ENCODE measurements at regions not wholly inside any gene's neighbourhood (a gene's known extent, or its start where the extent isn't known, plus 50 kb on each side); places are given as distances from the start of the nearest gene placed in this dataset.
"Not testable (repeated sequence)": the region's sequence is repeated elsewhere in the genome, so short reads cannot be mapped to it uniquely, and the experiment has no call there.

GRCh38 chr20:29878777-29879442 is 1378.6 kb upstream of the DEFB115 start:
- H3K4me1 ChIP-seq (ENCODE audit: control insufficient read depth, low read depth, low read length) = no peaks in the 10 kb centered on the region
- H3K56ac ChIP-seq (ENCODE audit: low read length) = no peak overlapping the region
- no peak overlapping the region for H3K9ac ChIP-seq (ENCODE audit: low read length)
- no peaks in the 10 kb centered on the region for H3K27me3 ChIP-seq (ENCODE audit: insufficient read depth, low read length, poor library complexity)
- no peak for DNase-seq
- H4K8ac ChIP-seq (ENCODE audit: low read depth, low read length) = no peak overlapping the region
- no peak overlapping the region for H2BK15ac ChIP-seq (replicated peaks; ENCODE audit: low read depth)
- no peak overlapping the region for H4K5ac ChIP-seq (ENCODE audit: low read length)
- H2BK5ac ChIP-seq (ENCODE audit: low read length) = no peak overlapping the region
- H3K79me2 ChIP-seq (ENCODE audit: control insufficient read depth, insufficient read depth, low read length) = no peaks in the 10 kb centered on the region
- H3K4me3 ChIP-seq (ENCODE audit: low read length) = peak overlapping the region; percentile 34
- H3K36me3 ChIP-seq (ENCODE audit: control insufficient read depth, insufficient read depth, low read length) = no peaks in the 10 kb centered on the region
- no peak overlapping the region for H3K23ac ChIP-seq (ENCODE audit: low read length)
- no peaks in the 10 kb centered on the region for H3K79me1 ChIP-seq (ENCODE audit: low read length)
- H3K18ac ChIP-seq (ENCODE audit: low read length) = no peak overlapping the region
- H3K27ac ChIP-seq (ENCODE audit: low read depth, low read length) = no peak overlapping the region
- no CpG with 5 or more reads among the region's 24 CpGs for whole genome bisulfite sequencing (ENCODE audit: extremely low coverage, insufficient coverage, low lambda C conversion rate)
- no peak overlapping the region for H3K4ac ChIP-seq (ENCODE audit: low read depth, low read length)
- H2AK5ac ChIP-seq (ENCODE audit: low read length) = no peak overlapping the region
- H3K4me2 ChIP-seq (ENCODE audit: low read length) = no peak overlapping the region
- no peak overlapping the region for H2BK120ac ChIP-seq (ENCODE audit: low read depth, low read length)

DNA sequence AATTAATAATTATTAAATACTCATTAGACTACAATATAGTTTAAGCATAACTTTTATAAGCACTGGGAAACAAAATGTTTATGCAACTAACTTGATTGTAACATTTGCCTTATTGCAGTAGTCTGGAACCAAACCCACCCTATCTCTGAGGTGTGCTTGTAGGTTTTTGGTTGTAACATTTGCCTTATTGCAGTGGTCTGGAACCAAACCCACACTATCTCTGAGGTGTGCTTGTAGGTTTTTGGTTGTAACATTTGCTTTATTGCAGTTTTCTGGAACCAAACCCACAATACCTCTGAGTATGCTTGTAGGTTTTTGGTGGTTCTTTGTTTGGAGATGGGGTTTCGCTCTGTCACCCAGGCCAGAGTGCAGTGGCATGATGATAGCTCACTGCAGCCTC is 1376.4 kb upstream of the DEFB115 start:
- not testable (repeated sequence) for H2AK5ac ChIP-seq (ENCODE audit: low read length); H4K5ac ChIP-seq (ENCODE audit: low read length); H2BK15ac ChIP-seq (replicated peaks; ENCODE audit: low read depth); H3K4me3 ChIP-seq (ENCODE audit: low read length); H3K4me2 ChIP-seq (ENCODE audit: low read length); H3K27me3 ChIP-seq (ENCODE audit: insufficient read depth, low read length, poor library complexity); H3K79me2 ChIP-seq (ENCODE audit: control insufficient read depth, insufficient read depth, low read length); H3K56ac ChIP-seq (ENCODE audit: low read length); H3K23ac ChIP-seq (ENCODE audit: low read length); H3K4ac ChIP-seq (ENCODE audit: low read depth, low read length); H3K79me1 ChIP-seq (ENCODE audit: low read length); H3K27ac ChIP-seq (ENCODE audit: low read depth, low read length); H3K9ac ChIP-seq (ENCODE audit: low read length); H2BK120ac ChIP-seq (ENCODE audit: low read depth, low read length); H3K4me1 ChIP-seq (ENCODE audit: control insufficient read depth, low read depth, low read length); H4K8ac ChIP-seq (ENCODE audit: low read depth, low read length); H3K18ac ChIP-seq (ENCODE audit: low read length); H2BK5ac ChIP-seq (ENCODE audit: low read length); DNase-seq; H3K36me3 ChIP-seq (ENCODE audit: control insufficient read depth, insufficient read depth, low read length)
- no CpG with 5 or more reads among the region's 1 CpG for WGBS (ENCODE audit: extremely low coverage, insufficient coverage, low lambda C conversion rate)

- not testable (repeated sequence) for H2BK120ac ChIP-seq (ENCODE audit: low read depth, low read length); H4K8ac ChIP-seq (ENCODE audit: low read depth, low read length); H3K36me3 ChIP-seq (ENCODE audit: control insufficient read depth, insufficient read depth, low read length); H3K79me2 ChIP-seq (ENCODE audit: control insufficient read depth, insufficient read depth, low read length); H3K79me1 ChIP-seq (ENCODE audit: low read length); H4K5ac ChIP-seq (ENCODE audit: low read length); H3K9ac ChIP-seq (ENCODE audit: low read length); H2AK5ac ChIP-seq (ENCODE audit: low read length); H3K18ac ChIP-seq (ENCODE audit: low read length); H2BK5ac ChIP-seq (ENCODE audit: low read length); H3K56ac ChIP-seq (ENCODE audit: low read length); H3K4me2 ChIP-seq (ENCODE audit: low read length); H3K27me3 ChIP-seq (ENCODE audit: insufficient read depth, low read length, poor library complexity); H3K4ac ChIP-seq (ENCODE audit: low read depth, low read length); H3K4me1 ChIP-seq (ENCODE audit: control insufficient read depth, low read depth, low read length); H2BK15ac ChIP-seq (replicated peaks; ENCODE audit: low read depth); H3K23ac ChIP-seq (ENCODE audit: low read length); H3K4me3 ChIP-seq (ENCODE audit: low read length); H3K27ac ChIP-seq (ENCODE audit: low read depth, low read length)
- peak; percentile 42 for DNase-seq
- WGBS (ENCODE audit: extremely low coverage, insufficient coverage, low lambda C conversion rate) = no CpG with 5 or more reads among the region's 13 CpGs
Observed at GRCh38 chr20:29883514-29884219, 1373.8 kb upstream of the DEFB115 start.

DNA sequence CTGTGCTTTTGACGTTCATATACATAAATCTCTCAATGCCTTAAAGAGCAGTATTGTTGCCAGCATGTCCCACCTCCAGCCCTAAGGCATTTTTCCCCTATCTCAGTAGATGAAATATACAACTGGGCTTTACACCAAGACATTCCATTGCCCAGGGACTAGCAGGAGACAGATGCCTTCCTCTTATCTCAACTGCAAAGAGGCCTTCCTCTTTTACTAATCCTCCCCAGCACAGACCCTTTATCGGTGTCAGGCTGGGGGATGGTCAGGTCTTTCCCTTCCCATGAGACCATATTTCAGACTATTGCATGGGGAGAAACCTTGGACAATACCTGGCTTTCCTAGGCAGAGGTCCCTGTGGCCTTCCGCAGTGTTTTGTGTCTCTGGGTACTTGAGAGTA is 1373.1 kb upstream of the DEFB115 start:
- not testable (repeated sequence) for H3K56ac ChIP-seq (ENCODE audit: low read length); H3K79me2 ChIP-seq (ENCODE audit: control insufficient read depth, insufficient read depth, low read length); H2AK5ac ChIP-seq (ENCODE audit: low read length); H2BK5ac ChIP-seq (ENCODE audit: low read length); H3K23ac ChIP-seq (ENCODE audit: low read length); H3K36me3 ChIP-seq (ENCODE audit: control insufficient read depth, insufficient read depth, low read length); H3K79me1 ChIP-seq (ENCODE audit: low read length); H2BK15ac ChIP-seq (replicated peaks; ENCODE audit: low read depth); H3K4me3 ChIP-seq (ENCODE audit: low read length); H2BK120ac ChIP-seq (ENCODE audit: low read depth, low read length); H3K18ac ChIP-seq (ENCODE audit: low read length); H3K4me2 ChIP-seq (ENCODE audit: low read length); H3K27ac ChIP-seq (ENCODE audit: low read depth, low read length); H3K4ac ChIP-seq (ENCODE audit: low read depth, low read length); H3K9ac ChIP-seq (ENCODE audit: low read length); H4K5ac ChIP-seq (ENCODE audit: low read length); H3K4me1 ChIP-seq (ENCODE audit: control insufficient read depth, low read depth, low read length); H4K8ac ChIP-seq (ENCODE audit: low read depth, low read length); H3K27me3 ChIP-seq (ENCODE audit: insufficient read depth, low read length, poor library complexity)
- no CpG with 5 or more reads among the region's 3 CpGs for WGBS (ENCODE audit: extremely low coverage, insufficient coverage, low lambda C conversion rate)
- DNase-seq = peak; percentile 69

GRCh38 chr20:29885282-29886185 is 1371.9 kb upstream of the DEFB115 start:
- H3K79me2 ChIP-seq (ENCODE audit: control insufficient read depth, insufficient read depth, low read length); H3K36me3 ChIP-seq (ENCODE audit: control insufficient read depth, insufficient read depth, low read length); H3K18ac ChIP-seq (ENCODE audit: low read length); H3K23ac ChIP-seq (ENCODE audit: low read length); H4K5ac ChIP-seq (ENCODE audit: low read length); H2BK15ac ChIP-seq (replicated peaks; ENCODE audit: low read depth); H3K27ac ChIP-seq (ENCODE audit: low read depth, low read length); H3K4me2 ChIP-seq (ENCODE audit: low read length); H2BK120ac ChIP-seq (ENCODE audit: low read depth, low read length); H3K79me1 ChIP-seq (ENCODE audit: low read length); H4K8ac ChIP-seq (ENCODE audit: low read depth, low read length); H3K4me3 ChIP-seq (ENCODE audit: low read length); H3K56ac ChIP-seq (ENCODE audit: low read length); H2AK5ac ChIP-seq (ENCODE audit: low read length); H3K4me1 ChIP-seq (ENCODE audit: control insufficient read depth, low read depth, low read length); H2BK5ac ChIP-seq (ENCODE audit: low read length); H3K9ac ChIP-seq (ENCODE audit: low read length); H3K27me3 ChIP-seq (ENCODE audit: insufficient read depth, low read length, poor library complexity); DNase-seq; H3K4ac ChIP-seq (ENCODE audit: low read depth, low read length): not testable (repeated sequence)
- WGBS (ENCODE audit: extremely low coverage, insufficient coverage, low lambda C conversion rate) = no CpG with 5 or more reads among the region's 3 CpGs
